NCI-H446 (cell line): ENCODE measurements at regions not wholly inside any gene's neighbourhood (a gene's known extent, or its start where the extent isn't known, plus 50 kb on each side); places are given as distances from the start of the nearest gene placed in this dataset.
"Not testable (repeated sequence)": the region's sequence is repeated elsewhere in the genome, so short reads cannot be mapped to it uniquely, and the experiment has no call there.

Experiments
- DNase-seq, 2 experiments: peaks; one replicate each; lab custom pipeline; 2025; lab: John Stamatoyannopoulos, UW

DNA sequence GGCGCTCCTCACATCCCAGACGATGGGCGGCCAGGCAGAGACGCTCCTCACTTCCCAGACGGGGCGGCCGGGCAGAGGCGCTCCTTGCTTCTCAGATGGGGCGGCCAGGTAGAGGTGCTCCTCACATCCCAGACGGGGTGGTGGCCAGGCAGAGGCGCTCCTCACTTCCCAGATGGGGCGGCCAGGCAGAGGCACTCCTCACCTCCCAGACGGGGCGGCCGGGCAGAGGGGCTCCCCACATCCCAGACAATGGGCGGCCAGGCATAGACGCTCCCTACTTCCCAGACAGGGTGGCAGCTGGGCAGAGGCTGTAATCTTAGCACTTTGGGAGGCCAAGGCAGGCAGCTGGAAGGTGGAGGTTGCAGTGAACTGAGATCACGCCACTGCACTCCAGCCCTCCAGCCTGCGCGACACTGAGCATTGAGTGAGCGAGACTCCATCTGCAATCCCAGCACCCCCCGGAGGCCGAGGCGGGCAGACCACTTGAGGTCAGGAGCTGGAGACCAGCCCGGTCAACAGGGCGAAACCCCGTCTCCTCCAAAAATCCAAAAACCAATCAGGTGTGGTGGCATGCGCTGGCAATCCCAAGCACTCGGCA is 833.7 kb upstream of the RAG2 start:
- DNase-seq = not testable (repeated sequence)

DNA sequence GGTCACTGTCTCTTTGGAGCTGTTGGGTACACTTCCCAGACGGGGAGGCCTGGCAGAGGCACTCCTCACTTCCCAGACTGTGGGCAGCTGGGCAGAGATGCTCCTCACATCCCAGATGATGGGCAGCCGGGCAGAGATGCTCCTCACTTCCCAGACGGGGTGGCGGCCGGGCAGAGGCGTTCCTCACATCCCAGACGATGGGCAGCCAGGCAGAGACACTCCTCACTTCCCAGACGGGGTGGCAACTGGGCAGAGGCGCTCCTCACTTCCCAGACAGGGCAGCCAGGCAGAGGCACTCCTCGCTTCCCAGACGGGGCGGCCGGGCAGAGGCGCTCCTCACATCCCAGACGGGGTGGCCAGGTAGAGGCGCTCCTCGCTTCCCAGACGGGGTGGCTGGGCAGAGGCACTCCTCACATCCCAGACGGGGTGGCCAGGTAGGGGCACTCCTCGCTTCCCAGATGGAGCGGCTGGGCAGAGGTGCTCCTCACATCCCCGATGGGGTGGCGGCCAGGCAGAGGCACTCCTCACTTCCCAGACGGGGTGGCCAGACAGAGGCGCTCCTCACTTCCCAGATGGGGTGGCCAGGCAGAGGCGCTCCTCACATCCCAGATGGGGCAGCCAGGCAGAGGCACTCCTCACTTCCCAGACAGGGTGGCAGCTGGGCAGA is 833.1 kb upstream of the RAG2 start:
- DNase-seq = not testable (repeated sequence)

DNA sequence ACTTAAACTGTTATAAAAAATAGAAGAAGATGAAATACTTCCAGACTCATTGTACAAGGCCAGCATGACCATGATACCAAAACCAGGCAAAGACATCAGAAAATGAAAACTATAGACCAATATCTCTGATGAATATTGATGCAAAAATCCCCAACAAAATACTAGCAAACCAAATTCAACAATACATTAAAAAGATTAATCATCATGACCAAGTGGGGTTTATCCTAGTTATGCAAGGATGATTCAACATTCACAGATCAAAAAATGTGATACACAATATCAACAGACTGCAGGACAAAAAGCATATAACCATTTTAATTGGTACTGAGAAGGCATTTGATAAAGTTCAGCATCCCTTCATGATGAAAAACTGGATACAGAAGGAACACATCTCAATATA is 824.5 kb upstream of the RAG2 start:
- no peak for DNase-seq

DNA sequence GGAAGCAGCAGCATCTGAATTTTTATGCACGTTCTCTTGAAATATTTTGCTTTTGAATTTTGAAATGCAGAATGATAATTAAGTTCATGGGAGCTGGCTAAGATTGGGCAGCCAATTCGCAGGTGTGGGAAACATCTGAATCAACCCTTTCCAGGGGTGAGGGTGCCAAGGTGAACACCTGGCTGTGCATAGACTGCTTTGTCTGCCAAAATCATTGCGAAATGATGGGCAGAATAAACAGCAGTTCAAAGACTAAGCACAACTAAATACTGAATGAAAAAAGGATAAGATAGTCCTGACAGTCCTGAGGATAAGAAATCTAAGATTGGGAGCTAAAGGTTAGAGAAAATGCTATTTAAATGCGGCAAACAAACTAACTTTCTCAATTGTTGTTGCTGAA is 813.3 kb upstream of the RAG2 start:
- DNase-seq = no peak

DNA sequence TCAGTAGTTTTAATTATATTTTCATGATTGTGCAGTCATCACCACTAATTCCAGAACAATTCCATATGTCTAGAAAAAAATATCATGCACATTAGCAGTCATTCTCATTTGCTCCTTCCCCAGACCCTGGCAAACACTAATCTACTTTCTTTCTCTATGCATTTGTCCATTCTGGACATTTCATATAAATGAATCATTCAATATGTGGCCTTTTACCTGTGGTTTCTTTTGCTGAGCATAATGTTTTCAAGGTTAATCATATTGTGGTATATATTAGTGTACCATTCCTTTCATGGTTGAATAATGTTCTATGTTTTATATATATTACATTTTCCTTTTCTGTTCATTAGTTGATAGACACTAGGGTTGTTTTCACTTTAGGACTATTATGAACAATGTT is 811.1 kb upstream of the RAG2 start:
- DNase-seq = no peak

DNA sequence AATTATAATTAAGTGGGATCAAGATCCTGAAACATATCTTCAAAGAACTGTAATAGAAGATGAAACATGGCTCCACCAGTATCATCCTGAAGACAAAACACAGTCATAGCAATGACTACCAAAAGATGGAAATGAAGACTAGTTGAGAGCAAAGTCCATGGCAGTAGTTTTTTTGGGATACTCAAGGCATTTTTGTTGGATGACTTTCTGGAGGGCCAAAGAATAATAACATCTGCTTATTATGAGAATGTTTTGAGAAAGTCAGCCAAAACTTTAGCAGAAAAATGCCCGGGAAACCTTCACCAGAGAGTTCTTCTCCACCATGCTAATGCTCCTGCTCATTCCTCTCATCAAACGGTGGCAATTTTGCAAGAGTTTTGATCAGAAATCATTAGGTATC is 809.4 kb upstream of the RAG2 start:
- no peak for DNase-seq

DNA sequence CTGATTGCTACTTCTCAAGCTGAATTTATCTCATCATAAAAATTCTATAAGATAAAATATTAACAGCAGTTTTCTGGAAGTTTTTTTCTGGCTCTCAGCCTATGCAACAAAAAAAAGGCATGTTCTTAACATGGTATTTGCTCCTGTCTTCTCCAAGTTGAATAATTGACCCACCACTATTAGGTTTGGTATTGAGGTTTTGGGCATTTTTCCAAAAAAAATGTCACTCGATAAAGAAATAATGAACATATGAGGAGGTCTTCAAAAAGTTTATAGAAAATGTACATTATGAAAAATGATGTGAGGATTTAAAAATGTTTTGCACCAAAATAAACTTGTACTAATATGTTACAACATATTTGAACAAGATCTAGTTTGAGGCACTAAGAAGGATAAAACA is 808.6 kb upstream of the RAG2 start:
- DNase-seq = no peak

DNA sequence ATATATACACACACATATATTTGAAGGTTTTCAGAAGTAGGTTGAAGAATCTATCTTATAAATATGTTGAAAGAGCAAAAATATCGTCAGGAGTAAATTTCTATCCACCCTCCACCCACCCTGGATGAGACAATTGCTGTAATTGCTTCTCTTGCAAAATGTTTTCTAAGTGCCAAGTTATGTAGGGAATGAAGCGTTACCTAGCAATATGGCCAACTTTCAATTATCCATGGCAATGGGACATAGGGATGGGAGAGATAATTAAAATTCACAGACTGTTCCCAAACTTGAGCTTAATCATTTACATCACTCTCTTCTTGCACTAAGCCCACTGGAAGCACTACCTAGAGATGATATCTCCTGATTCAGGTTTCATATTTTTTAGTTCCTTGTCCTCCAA is 806.2 kb upstream of the RAG2 start:
- no peak for DNase-seq

DNA sequence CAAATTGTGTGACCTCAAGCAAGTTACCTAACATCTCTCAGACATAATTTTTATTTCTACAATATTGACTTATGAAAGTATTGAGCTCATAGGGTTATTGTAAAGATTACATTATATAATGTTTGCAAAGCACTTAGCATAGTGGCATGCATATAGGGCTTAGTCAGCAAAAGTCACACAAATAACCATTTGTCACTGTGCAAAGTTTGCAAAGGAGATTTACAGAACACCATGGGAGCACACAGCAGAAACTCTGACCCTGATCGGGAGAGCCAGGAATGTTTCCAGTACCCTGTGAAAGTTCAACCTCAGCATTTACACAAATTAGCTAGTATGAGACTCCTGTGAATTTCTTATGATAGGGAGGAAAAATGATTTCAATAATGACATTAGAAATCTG is 804.6 kb upstream of the RAG2 start:
- DNase-seq = no peak

DNA sequence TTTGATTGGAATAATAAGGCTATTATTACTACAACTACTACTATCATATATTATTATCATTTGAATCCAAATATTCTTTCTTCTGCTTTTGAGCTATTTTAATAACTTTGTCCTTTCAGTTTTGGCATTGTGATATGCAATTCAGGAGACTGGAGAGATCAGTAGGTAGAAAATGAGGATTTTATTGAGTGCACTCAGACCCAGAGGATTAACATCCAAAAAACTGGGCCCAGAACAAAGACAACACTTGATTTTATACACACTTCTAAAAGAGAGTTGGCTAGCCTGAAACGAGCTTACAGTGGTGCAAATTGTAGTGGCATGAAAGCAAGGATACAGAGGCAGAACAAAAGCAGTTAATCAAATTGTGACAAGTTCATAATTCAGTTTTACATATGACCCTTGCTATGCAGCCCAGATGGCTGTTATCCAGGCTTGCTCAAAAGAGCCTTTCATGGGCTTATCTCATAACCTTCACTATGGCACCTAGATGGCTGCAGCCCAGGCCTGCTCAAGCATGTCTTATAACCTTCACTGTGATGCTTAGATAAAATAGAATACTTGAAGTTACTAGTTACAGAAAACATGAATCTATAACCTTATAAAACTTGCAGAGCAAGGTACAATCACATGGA is 796.3 kb upstream of the RAG2 start:
- DNase-seq = no peak

DNA sequence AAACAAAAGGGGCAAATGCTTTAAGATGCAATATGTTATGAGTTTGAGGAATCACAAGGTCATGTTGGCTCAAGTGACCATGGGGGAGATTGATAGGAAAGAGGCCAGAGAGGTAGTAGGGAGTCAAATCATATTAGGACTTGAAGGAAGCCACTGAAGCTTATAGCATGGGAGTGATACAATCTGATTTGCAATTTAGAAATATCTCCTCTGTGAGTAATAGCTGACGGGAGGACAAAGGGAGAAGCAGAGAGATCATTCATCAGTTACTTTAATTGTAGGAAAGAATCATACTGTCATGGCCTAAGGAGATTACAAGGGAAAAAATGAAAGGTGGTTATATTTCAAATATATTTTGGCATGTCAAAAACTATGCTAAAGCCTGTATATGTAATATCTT is 793.6 kb upstream of the RAG2 start:
- DNase-seq = no peak

DNA sequence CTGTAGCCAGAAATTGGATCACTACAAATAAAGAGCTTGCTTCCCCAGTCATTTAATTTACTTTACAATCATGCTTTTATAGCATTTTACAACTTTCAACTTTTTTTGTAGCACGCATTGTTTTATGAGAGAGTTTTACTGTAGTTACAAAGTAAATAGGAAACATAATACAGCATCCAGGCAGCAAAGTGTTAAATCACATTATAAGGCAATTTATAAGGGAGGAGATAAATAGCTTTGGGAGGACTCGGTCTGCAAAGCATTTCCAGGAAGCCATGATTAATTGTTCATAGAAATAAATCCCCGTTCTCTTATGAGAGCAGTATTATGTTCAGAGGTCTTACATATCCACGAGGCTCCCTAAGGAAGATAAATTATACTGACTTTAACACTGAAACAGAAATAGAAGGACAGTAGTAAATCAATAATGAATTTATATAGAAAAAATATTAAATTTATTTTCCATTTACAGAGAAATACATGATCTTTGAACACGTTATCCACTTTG is 792.6 kb upstream of the RAG2 start:
- DNase-seq = no peak

DNA sequence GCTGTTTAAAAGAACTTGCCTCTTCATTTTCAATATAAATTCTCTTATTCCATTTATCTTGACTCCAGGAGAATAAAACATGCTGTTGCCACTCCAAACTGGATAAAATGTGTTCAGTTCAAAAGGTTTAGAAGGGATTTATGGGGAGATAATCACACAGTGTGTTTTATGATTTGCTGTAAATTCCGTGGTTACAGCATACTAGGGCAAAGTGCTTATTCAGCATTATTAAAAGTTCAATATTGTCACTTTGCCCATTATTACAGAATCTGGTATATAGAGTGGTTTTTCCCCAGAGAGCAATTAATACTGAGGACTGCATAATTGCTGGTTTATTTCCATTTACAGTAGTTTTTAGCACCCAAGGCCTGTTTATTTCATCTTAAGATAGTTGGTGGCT is 780.9 kb upstream of the RAG2 start:
- no peak for DNase-seq

DNA sequence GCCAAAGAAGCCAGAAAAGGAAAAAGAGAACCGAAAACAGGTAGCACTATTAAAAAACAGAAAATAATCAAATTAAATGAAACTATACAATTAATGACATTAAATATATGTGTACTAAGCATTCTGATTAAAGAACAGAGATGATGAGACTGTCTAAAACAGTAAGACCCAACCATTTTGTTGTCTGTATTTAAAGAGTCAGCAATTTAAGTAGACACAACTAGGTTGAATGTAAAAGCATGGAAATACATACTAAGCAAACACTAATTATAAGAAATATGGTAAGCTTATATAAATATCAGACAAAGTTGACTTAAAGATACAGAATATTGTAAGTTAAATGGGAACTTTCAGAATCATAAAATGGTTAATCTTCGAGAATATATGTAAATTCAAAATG is 774.6 kb upstream of the RAG2 start:
- DNase-seq = no peak

DNA sequence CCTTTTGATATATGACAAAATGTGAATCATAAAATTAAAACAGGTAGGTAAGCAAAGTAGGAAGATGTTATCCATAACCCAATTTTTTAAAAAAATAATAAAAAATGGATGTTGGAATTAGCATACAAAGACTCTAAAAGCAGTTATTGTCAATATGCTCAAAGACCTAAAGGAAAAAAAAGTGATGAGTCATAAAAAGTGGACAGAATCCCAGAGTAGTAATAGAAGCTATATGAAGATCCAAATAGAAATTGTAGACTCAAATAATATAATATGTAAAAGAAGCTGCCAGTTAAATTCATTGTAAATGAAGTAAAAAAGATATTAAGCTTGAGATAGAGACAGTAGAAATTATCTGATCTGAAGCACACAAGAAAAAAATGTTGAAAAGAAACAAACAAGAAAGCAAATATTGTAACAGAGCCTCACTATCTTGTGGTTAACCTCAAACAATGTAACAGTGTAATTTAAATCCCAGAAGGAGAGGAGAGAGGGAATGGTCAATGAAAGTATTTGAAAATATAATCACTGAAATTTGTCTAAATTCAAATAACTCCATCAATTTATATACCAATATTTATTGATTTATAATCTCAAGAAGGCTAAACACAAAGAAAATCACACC is 773.4 kb upstream of the RAG2 start:
- no peak for DNase-seq

DNA sequence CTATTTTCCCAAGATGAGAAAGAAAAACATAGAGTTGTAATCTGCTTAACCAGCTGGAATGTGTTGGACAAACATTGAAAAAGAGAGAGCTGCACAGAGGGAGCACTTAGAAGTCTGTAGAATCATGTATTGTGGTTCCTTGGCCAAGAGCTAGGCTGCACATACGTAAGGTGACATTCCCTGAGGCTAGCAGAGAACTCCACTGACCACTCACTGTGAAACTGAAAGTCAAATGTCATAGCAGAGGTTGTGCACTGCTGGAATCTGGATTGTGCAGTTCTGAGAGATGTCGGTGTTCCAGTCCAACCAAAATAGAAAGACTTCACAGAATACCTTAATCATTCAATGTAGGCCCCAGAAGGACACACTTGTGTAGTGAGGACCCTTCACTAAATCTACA is 772.8 kb upstream of the RAG2 start:
- no peak for DNase-seq

DNA sequence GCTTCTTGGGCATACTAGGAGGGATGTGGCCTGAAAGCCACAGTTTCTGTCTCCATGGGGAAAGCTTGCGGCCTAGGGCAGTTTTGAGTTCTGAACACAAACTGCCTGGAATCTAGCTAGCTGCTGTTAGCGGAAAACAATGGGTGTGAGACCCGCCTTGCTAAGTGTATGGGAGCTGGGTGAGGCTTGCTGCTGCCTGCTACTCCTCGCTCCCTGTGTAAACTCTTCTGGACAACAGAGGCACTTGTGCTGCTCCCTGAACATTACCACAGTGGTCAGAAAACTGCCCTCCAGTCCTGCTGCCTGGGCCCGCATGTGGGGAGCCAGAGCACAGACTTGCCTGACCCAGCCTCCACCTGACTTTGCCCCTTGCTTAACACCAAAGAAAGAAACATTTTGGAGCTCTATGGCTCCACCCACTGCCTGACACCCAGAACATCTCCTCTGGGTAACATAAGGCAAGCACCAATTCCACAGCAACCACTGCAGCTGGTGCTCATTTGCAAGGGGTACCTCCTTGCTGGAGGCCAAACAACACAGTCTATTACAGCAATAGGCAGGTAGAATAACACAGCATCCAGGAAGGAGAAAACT is 766.3 kb upstream of the RAG2 start:
- no peak for DNase-seq

DNA sequence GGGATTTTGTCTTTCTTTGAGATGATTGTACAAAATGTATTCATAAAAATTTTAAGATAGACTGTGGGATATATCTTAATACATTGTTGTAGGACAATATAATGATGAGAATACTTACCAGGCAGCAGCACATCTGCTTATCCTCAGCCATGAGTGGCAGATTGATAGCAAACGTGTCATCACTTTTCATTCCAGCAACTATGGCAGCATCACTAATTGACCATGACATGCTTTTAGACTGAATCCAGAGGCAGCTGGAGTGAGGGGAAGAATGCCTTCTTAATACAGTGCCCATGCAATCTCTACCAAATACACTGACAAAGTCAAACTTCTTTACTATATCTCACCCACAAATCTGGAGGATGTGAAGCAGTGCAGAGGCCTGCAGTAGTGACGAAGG is 755.2 kb upstream of the RAG2 start:
- DNase-seq = no peak

DNA sequence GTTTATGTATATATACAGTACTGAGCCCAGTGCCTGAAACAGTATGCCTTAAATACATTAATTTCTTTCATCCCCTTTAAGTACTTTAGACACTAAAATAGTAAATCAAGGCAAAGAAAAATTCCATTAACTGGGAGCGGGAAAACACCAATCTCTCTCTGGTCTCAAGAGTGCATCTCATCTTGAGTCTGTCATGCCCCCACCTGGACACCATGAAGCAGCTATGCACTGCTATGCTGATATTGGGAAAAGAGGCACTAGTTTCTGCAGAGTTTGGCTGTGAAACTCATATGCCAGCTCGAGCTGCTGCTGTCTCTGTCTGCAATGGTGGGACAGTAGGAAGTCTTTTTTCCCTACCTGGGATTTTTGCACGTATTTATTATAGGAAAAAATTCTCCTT is 754.4 kb upstream of the RAG2 start:
- DNase-seq = no peak

DNA sequence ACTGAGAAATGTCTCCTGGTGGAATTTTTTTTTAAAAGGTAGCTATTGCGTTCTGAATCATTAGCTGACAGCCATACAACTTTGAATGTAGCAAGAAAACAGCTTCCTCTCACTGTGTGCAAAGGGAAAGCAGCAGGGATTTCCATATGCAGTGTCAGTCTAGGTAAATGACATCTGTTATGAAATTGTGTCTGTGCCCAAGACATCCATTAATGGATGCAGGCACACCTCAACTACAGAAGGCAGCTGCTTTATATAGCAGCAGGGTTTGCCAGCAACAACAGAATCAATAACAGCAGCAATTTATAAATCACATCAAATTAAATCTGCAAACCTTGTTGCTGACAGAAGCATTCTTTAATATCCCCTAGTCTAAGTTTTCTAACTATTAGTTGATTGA is 745.3 kb upstream of the RAG2 start:
- DNase-seq = no peak

DNA sequence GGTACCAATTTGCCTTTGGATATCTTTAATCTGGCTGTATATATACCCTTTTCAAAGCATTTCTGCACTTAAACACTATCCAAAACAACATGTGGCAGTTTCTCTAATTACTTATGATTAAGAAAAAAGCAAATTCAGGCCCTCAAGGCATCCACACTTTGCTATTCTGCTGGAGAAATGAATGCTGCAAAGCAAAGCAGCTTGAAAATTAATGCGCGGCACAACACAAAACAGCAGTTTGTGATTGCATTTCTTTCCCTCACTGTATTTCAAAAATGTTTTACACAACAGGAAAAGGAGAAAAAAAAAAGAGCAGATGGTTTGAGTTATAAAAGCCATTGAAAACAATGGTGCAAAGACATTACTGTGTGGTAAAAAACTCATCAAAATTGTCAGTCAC is 738.4 kb upstream of the RAG2 start:
- no peak for DNase-seq

DNA sequence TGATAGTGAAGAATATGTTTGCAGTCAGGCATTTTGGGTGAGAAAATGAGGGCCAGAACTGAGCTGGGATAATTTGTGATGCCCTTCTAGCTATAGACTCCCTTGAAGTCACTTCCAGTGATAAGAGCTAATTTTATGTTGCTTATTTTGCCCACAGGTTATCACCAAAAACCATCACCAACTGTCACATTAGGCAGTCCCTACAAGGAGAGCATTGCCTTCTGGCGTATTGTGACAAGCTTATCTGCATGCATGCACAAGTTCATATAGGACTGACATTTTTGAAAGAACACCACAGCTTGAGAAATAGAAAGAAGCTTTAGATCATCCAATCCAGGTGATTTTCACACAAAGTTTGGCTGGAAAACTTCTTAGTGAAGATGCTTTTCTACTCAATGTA is 735.3 kb upstream of the RAG2 start:
- DNase-seq = no peak

DNA sequence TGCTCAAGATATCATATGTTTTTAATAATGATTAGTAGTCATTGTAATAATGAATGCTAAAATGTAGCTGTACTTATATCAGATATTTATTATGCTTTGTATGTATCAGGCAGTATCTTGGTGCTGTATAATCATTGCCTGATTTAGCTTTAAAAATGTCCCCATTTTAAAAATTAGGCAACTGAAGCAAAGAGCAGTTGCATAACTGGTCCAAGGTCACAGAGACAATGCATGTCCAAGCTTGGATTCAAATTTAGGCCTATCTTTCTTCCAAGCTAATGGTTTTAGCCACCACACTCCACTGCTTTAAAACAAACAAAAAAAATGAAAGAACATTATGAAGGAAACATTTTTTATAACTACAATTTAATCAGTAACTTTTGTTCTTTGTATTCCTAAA is 725.8 kb upstream of the RAG2 start:
- DNase-seq = no peak
